OCI-LY7 (cell line): ENCODE measurements at regions not wholly inside any gene's neighbourhood (a gene's known extent, or its start where the extent isn't known, plus 50 kb on each side); places are given as distances from the start of the nearest gene placed in this dataset.

ENCODE experiments used
- EZH2phosphoT487 ChIP-seq: fragments of 200-600 bp; sonication (generic); IDR thresholded peaks from 2 replicates; pipeline ENCODE4 v1.6.1; 2018; ENCODE audit warnings: low read depth, borderline replicate concordance, mild to moderate bottlenecking, mixed run types, antibody characterized with exemption, low read length, moderate library complexity, mixed read lengths
- TF ChIP-seq, protein P1 (sequence below): fragments of 200-600 bp; sonication (generic); conservative IDR thresholded peaks from 2 replicates; pipeline ENCODE4 v1.5.1; 2014; ENCODE audit warnings: mild to moderate bottlenecking, antibody characterized with exemption, low read length, moderate library complexity, mixed read lengths

DNA sequence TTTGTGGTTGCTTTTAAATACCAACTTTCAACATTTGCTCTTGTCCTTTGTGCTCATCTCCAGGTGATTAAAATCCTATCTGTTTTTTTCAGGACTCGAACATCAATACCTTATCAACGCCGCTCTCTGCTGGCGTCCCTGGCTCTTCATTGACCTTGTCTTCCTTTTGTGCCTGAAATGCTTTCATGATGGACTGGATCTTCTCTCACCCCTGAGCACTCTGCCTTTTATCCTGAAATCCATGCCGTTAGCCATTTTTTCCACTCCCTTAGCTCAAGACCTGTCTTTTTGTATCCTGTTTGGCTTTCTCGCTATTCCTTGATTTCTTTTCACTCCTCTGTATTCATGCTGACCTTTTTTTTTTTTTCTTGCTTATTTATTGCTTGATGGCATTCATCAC is 549.5 kb upstream of the CPEB2 start:
- TF ChIP-seq, protein P1, sequence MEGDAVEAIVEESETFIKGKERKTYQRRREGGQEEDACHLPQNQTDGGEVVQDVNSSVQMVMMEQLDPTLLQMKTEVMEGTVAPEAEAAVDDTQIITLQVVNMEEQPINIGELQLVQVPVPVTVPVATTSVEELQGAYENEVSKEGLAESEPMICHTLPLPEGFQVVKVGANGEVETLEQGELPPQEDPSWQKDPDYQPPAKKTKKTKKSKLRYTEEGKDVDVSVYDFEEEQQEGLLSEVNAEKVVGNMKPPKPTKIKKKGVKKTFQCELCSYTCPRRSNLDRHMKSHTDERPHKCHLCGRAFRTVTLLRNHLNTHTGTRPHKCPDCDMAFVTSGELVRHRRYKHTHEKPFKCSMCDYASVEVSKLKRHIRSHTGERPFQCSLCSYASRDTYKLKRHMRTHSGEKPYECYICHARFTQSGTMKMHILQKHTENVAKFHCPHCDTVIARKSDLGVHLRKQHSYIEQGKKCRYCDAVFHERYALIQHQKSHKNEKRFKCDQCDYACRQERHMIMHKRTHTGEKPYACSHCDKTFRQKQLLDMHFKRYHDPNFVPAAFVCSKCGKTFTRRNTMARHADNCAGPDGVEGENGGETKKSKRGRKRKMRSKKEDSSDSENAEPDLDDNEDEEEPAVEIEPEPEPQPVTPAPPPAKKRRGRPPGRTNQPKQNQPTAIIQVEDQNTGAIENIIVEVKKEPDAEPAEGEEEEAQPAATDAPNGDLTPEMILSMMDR, result no peak
- no peak for TF ChIP-seq EZH2phosphoT487
